Endothelial cell of umbilical vein (primary cell): ENCODE measurements at regions not wholly inside any gene's neighbourhood (a gene's known extent, or its start where the extent isn't known, plus 50 kb on each side); places are given as distances from the start of the nearest gene placed in this dataset.

ENCODE experiments used
- EZH2 ChIP-seq: IDR thresholded peaks from 2 replicates; pipeline ENCODE4 v1.6.1; 2012; ENCODE audit warnings: borderline replicate concordance, low read depth, mild to moderate bottlenecking, moderate library complexity, low read length, inconsistent platforms; ENCODE audit not compliant: severe bottlenecking
- POLR2A ChIP-seq: IDR thresholded peaks from 2 replicates; pipeline ENCODE4 v1.6.1; 2012; ENCODE audit warnings: low read depth, mild to moderate bottlenecking, control low read depth, low read length
- POLR2AphosphoS5 ChIP-seq: IDR thresholded peaks from 2 replicates; pipeline ENCODE4 v1.6.1; 2012; ENCODE audit warnings: low read depth, mild to moderate bottlenecking, control low read depth, low read length, moderate library complexity; ENCODE audit not compliant: insufficient read depth
- TF ChIP-seq, protein P1 (sequence below), 2 donors: IDR thresholded peaks; 1 replicate in 1 of 2; 2 replicates in 1 of 2; pipeline ENCODE4 v1.5.1; 2011; ENCODE audit warnings: low read length in 2 of 2, mild to moderate bottlenecking in 2 of 2, moderate library complexity in 2 of 2, control low read depth in 1 of 2, inconsistent platforms in 1 of 2, low read depth in 1 of 2; ENCODE audit not compliant: insufficient read depth in 1 of 2; ENCODE audit errors: extremely low read depth in 1 of 2

GRCh38 chr1:217109928-217110327 lies 386.7 kb upstream of the ESRRG start:
- TF ChIP-seq, protein P1, sequence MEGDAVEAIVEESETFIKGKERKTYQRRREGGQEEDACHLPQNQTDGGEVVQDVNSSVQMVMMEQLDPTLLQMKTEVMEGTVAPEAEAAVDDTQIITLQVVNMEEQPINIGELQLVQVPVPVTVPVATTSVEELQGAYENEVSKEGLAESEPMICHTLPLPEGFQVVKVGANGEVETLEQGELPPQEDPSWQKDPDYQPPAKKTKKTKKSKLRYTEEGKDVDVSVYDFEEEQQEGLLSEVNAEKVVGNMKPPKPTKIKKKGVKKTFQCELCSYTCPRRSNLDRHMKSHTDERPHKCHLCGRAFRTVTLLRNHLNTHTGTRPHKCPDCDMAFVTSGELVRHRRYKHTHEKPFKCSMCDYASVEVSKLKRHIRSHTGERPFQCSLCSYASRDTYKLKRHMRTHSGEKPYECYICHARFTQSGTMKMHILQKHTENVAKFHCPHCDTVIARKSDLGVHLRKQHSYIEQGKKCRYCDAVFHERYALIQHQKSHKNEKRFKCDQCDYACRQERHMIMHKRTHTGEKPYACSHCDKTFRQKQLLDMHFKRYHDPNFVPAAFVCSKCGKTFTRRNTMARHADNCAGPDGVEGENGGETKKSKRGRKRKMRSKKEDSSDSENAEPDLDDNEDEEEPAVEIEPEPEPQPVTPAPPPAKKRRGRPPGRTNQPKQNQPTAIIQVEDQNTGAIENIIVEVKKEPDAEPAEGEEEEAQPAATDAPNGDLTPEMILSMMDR (IDR thresholded peaks at IDR 0.05; ENCODE audit: extremely low read depth in 1 of 2, insufficient read depth in 1 of 2, low read depth in 1 of 2, low read length in 2 of 2): no peak
- TF ChIP-seq POLR2A (no peak), POLR2AphosphoS5 (no peak), EZH2 (no peak)
